ENCODE measurements at regions not wholly inside any gene's neighbourhood (a gene's known extent, or its start where the extent isn't known, plus 50 kb on each side); places are given as distances from the start of the nearest gene placed in this dataset.

- TF ChIP-seq, protein P1, sequence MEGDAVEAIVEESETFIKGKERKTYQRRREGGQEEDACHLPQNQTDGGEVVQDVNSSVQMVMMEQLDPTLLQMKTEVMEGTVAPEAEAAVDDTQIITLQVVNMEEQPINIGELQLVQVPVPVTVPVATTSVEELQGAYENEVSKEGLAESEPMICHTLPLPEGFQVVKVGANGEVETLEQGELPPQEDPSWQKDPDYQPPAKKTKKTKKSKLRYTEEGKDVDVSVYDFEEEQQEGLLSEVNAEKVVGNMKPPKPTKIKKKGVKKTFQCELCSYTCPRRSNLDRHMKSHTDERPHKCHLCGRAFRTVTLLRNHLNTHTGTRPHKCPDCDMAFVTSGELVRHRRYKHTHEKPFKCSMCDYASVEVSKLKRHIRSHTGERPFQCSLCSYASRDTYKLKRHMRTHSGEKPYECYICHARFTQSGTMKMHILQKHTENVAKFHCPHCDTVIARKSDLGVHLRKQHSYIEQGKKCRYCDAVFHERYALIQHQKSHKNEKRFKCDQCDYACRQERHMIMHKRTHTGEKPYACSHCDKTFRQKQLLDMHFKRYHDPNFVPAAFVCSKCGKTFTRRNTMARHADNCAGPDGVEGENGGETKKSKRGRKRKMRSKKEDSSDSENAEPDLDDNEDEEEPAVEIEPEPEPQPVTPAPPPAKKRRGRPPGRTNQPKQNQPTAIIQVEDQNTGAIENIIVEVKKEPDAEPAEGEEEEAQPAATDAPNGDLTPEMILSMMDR (IDR thresholded peaks at IDR 0.05): no peak
- TF ChIP-seq POLR2A (IDR thresholded peaks at IDR 0.05): no peak
These were observed 209.5 kb upstream of the PACRGL start for GRCh38 chr4:20490734-20491133.
